Epithelial cell of esophagus (primary cell): ENCODE measurements at regions not wholly inside any gene's neighbourhood (a gene's known extent, or its start where the extent isn't known, plus 50 kb on each side); places are given as distances from the start of the nearest gene placed in this dataset.
A peak's percentile ranks its signal among the peaks of the same experiment; 100 is the strongest.

Source experiments
- DNase-seq: peaks from one replicate; pipeline ENCODE4 v3.0.0; 2010; ENCODE audit warnings: low read depth
- H3K4me3 ChIP-seq: 2 replicates; pipeline ENCODE4 v1.5.1; 2011; ENCODE audit warnings: mild to moderate bottlenecking, low read length, control low read depth
- CTCF ChIP-seq: IDR thresholded peaks from 2 replicates; pipeline ENCODE4 v1.5.1; 2011; ENCODE audit warnings: low read depth, mild to moderate bottlenecking, low read length, control low read depth, inconsistent platforms; ENCODE audit not compliant: insufficient read depth; ENCODE audit errors: missing control alignments

GRCh38 chr2:59034837-59035236 is 793.7 kb upstream of the FANCL start:
- no peak for DNase-seq
- H3K4me3 ChIP-seq: no peak overlapping the region
- no peak for TF ChIP-seq CTCF

- no peak for TF ChIP-seq CTCF
- H3K4me3 ChIP-seq: no peak overlapping the region
- no peak for DNase-seq
Measured at GRCh38 chr2:59034106-59034505, 793.0 kb upstream of the FANCL start.

DNA sequence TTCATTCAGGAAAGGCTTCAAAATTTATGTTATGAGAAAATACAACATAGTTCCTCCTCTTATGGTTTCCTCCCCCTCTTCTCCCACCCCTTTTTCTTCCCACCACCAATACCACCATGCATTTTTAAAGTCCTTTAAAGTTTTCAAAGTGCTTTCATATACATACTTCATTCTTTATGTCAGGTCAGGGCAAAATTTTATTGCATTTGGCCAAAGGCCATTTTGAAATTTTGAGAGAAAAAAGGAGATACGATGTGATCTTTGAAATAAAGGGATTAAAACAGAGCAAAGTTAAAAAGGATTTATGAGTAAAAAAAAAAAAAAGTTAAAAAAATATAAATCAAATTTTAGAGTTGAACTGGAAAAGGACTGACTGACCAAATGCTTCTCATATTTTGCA is 792.5 kb upstream of the FANCL start:
- no peak for DNase-seq
- no peak for TF ChIP-seq CTCF
- H3K4me3 ChIP-seq: no peak overlapping the region

GRCh38 chr2:59032499-59032898 is 791.4 kb upstream of the FANCL start:
- no peak overlapping the region for H3K4me3 ChIP-seq
- no peak for TF ChIP-seq CTCF
- DNase-seq: no peak

DNA sequence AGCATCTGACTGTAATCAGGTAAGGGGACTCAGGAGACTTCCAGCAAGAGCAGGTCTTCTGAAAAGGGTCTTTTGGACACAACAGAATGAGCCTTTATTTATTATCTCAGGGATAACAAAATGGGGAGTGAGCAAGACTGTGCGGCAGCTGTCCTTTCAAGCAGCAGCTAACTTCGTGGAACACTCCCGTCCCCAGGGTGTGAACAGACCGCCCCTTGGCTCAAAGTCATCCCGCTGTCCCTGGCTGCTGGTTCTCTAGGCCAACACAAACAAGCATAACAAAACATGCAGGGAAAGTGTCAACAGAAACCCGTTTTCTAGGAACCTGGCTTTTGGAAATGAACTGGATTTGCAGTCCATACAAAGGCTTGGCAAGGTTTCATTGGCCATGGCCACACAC is 787.9 kb upstream of the FANCL start:
- TF ChIP-seq CTCF: no peak
- no peak for DNase-seq
- no peak overlapping the region for H3K4me3 ChIP-seq

DNA sequence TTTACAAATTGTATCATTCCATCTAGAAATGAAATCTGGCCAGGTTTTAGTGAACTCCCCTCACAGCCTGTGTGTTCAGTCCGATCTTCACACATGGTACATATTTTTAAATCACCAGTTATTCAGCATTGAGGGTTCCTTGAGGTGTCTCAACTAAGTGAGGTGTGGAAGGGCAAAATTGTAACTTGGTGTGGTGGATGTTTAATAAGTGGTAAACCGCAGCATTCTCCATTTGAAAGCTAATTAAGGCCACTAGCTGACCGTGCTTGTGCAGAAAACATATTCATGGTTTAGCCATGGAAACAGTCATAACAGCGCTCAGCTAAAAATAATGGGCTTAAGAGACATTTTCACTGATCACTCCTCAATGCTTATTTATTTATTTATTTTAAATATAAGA is 786.2 kb upstream of the FANCL start:
- TF ChIP-seq CTCF: no peak
- no peak overlapping the region for H3K4me3 ChIP-seq
- DNase-seq: no peak

- peak; percentile 35 for DNase-seq
- H3K4me3 ChIP-seq: no peak overlapping the region
- TF ChIP-seq CTCF: peak; percentile 85
Measured at GRCh38 chr2:59025157-59025757, 784.1 kb upstream of the FANCL start.
